RWPE2 (cell line): ENCODE measurements at regions not wholly inside any gene's neighbourhood (a gene's known extent, or its start where the extent isn't known, plus 50 kb on each side); places are given as distances from the start of the nearest gene placed in this dataset.
A peak's percentile ranks its signal among the peaks of the same experiment; 100 is the strongest.

Experiments
- ATAC-seq: fragments of 200-7000 bp; cut with Tn5 transposase; 3 replicates; pipeline ENCODE4 v1.9.1; 2021; ENCODE audit warnings: low read depth
- DNase-seq: peaks from one replicate; pipeline ENCODE4 v3.0.0-alpha.2; 2020; ENCODE audit warnings: low spot score
- H3K27ac ChIP-seq: fragments of 450-650 bp; 2 replicates; pipeline ENCODE4 v1.5.1; 2017; ENCODE audit warnings: mild to moderate bottlenecking; ENCODE audit not compliant: poor library complexity, severe bottlenecking
- H3K27me3 ChIP-seq: fragments of 250-450 bp; sonication (Bioruptor Pico); 2 replicates; pipeline ENCODE4 v1.5.1; 2021; ENCODE audit warnings: mild to moderate bottlenecking, moderate library complexity; ENCODE audit not compliant: insufficient read depth, poor library complexity, severe bottlenecking
- H3K36me3 ChIP-seq: fragments of 250-450 bp; sonication (Bioruptor Pico); 2 replicates; pipeline ENCODE4 v1.5.1; 2020; ENCODE audit warnings: low read depth, mild to moderate bottlenecking, moderate library complexity
- H3K4me1 ChIP-seq: fragments of 250-450 bp; sonication (Bioruptor Pico); 2 replicates; pipeline ENCODE4 v1.5.1; 2021; ENCODE audit warnings: mild to moderate bottlenecking, moderate library complexity; ENCODE audit not compliant: insufficient read depth, poor library complexity, severe bottlenecking
- H3K4me3 ChIP-seq: fragments of 250-450 bp; sonication (Bioruptor Pico); 2 replicates; pipeline ENCODE4 v1.5.1; 2021; ENCODE audit warnings: mild to moderate bottlenecking, moderate library complexity; ENCODE audit not compliant: severe bottlenecking
- H3K9me3 ChIP-seq: fragments of 250-450 bp; sonication (Bioruptor Pico); 2 replicates; pipeline ENCODE4 v1.5.1; 2021; ENCODE audit warnings: mild to moderate bottlenecking, moderate library complexity; ENCODE audit not compliant: severe bottlenecking
- CTCF ChIP-seq: fragments of 450-650 bp; IDR thresholded peaks from one replicate; pipeline ENCODE4 v1.5.1; 2017; ENCODE audit warnings: mild to moderate bottlenecking, moderate library complexity; ENCODE audit not compliant: poor library complexity, severe bottlenecking

GRCh38 chr1:99455760-99456159, 190.2 kb upstream of the PALMD start:
- Histone ChIP-seq H3K9me3 (no peaks in the 10 kb centered on the region), H3K4me3 (no peak overlapping the region), H3K27ac (no peak overlapping the region), H3K27me3 (no peaks in the 10 kb centered on the region), H3K4me1 (peaks cover 21% of the 10 kb centered on the region), H3K36me3 (no peaks in the 10 kb centered on the region)
- ATAC-seq: no peak
- no peak for DNase-seq
- TF ChIP-seq CTCF: no peak

- DNase-seq: no peak
- Histone ChIP-seq H3K27me3 (no peaks in the 10 kb centered on the region), H3K4me3 (no peak overlapping the region), H3K9me3 (no peaks in the 10 kb centered on the region), H3K4me1 (peaks cover 21% of the 10 kb centered on the region), H3K36me3 (no peaks in the 10 kb centered on the region), H3K27ac (peak overlapping the region; percentile 90)
- no peak for ATAC-seq
- no peak for TF ChIP-seq CTCF
Measured at GRCh38 chr1:99456536-99456935, 189.4 kb upstream of the PALMD start.

GRCh38 chr1:99457381-99458165, 188.3 kb upstream of the PALMD start:
- ATAC-seq: peak; percentile 87
- DNase-seq: no peak
- peak overlapping the region; percentile 90 for H3K27ac ChIP-seq

GRCh38 chr1:99461499-99461898, 184.4 kb upstream of the PALMD start:
- no peak overlapping the region for H3K27ac ChIP-seq
- H3K27me3 ChIP-seq: no peaks in the 10 kb centered on the region
- no peak overlapping the region for H3K4me3 ChIP-seq
- no peaks in the 10 kb centered on the region for H3K9me3 ChIP-seq
- H3K4me1 ChIP-seq: peaks cover 20% of the 10 kb centered on the region
- no peak for ATAC-seq
- no peaks in the 10 kb centered on the region for H3K36me3 ChIP-seq
- no peak for DNase-seq
- TF ChIP-seq CTCF: no peak

More at GRCh38 chr1:99457381-99458165, 188.3 kb upstream of the PALMD start:
- Histone ChIP-seq H3K9me3 (no peaks in the 10 kb centered on the region), H3K4me3 (no peak overlapping the region), H3K36me3 (no peaks in the 10 kb centered on the region), H3K4me1 (peaks cover 21% of the 10 kb centered on the region), H3K27me3 (no peaks in the 10 kb centered on the region)
- TF ChIP-seq CTCF: no peak

- ATAC-seq (no peak), DNase-seq (no peak)
- Histone ChIP-seq H3K4me1 (no peaks in the 10 kb centered on the region), H3K36me3 (no peaks in the 10 kb centered on the region), H3K27me3 (no peaks in the 10 kb centered on the region), H3K4me3 (no peak overlapping the region), H3K27ac (no peak overlapping the region), H3K9me3 (no peaks in the 10 kb centered on the region)
- TF ChIP-seq CTCF: no peak
Measured at GRCh38 chr1:99464738-99465137, 181.2 kb upstream of the PALMD start.
